WTC11 (cell line): ENCODE measurements at regions not wholly inside any gene's neighbourhood (a gene's known extent, or its start where the extent isn't known, plus 50 kb on each side); places are given as distances from the start of the nearest gene placed in this dataset.

ENCODE experiments used
- CBFB ChIP-seq: sonication (generic); formaldehyde crosslinking; IDR thresholded peaks from 2 replicates; pipeline ENCODE4 v1.8.1; 2022; ENCODE audit warnings: mild to moderate bottlenecking, low read depth, missing genetic modification reagents
- CTCF ChIP-seq: fragments of 200-600 bp; IDR thresholded peaks from 2 replicates; pipeline ENCODE4 v1.8.0; 2022; ENCODE audit warnings: antibody characterized with exemption
- FOXJ3 ChIP-seq: sonication (generic); formaldehyde crosslinking; IDR thresholded peaks from 2 replicates; pipeline ENCODE4 v1.9.0; 2021; ENCODE audit warnings: missing genetic modification reagents, mild to moderate bottlenecking, borderline replicate concordance
- HMGXB4 ChIP-seq: sonication (generic); formaldehyde crosslinking; IDR thresholded peaks from 2 replicates; pipeline ENCODE4 v1.8.1; 2023; ENCODE audit warnings: mild to moderate bottlenecking, moderate library complexity, missing genetic modification reagents
- MAX ChIP-seq: sonication (generic); formaldehyde crosslinking; IDR thresholded peaks from 2 replicates; pipeline ENCODE4 v1.8.0; 2022; ENCODE audit warnings: mild to moderate bottlenecking, missing genetic modification reagents
- NFYB ChIP-seq: sonication (generic); formaldehyde crosslinking; conservative IDR thresholded peaks from 2 replicates; pipeline ENCODE4 v1.8.0; 2022; ENCODE audit warnings: low read depth, missing genetic modification reagents
- SP1 ChIP-seq: sonication (generic); formaldehyde crosslinking; conservative IDR thresholded peaks from 2 replicates; pipeline ENCODE4 v1.8.1; 2022; ENCODE audit warnings: missing genetic modification reagents
- ZBTB21 ChIP-seq: sonication (generic); formaldehyde crosslinking; IDR thresholded peaks from 2 replicates; pipeline ENCODE4 v1.8.1; 2023; ENCODE audit warnings: mild to moderate bottlenecking, missing genetic modification reagents, borderline replicate concordance
- ZNF138 ChIP-seq: sonication (generic); formaldehyde crosslinking; conservative IDR thresholded peaks from 2 replicates; pipeline ENCODE4 v1.8.1; 2022; ENCODE audit warnings: mild to moderate bottlenecking, moderate library complexity, missing genetic modification reagents
- ZNF219 ChIP-seq: sonication (generic); formaldehyde crosslinking; IDR thresholded peaks from 2 replicates; pipeline ENCODE4 v1.8.0; 2023; ENCODE audit warnings: missing genetic modification reagents, mild to moderate bottlenecking, borderline replicate concordance
- ZSCAN18 ChIP-seq: fragments of 250-450 bp; sonication (Bioruptor Pico); IDR thresholded peaks from 2 replicates; pipeline ENCODE4 v2.1.2; 2022; ENCODE audit warnings: mild to moderate bottlenecking, moderate library complexity

GRCh38 chr1:17926906-17927305 lies 171.8 kb downstream of the ACTL8 start:
- TF ChIP-seq CTCF: no peak
- TF ChIP-seq FOXJ3 (CRISPR knock-in tag): no peak
- no peak for TF ChIP-seq HMGXB4 (CRISPR knock-in tag)
- no peak for TF ChIP-seq ZNF219 (CRISPR knock-in tag)
- TF ChIP-seq SP1 (CRISPR knock-in tag): no peak
- no peak for TF ChIP-seq ZSCAN18 (CRISPR knock-in tag)
- no peak for TF ChIP-seq ZNF138 (CRISPR knock-in tag)
- TF ChIP-seq ZBTB21 (CRISPR knock-in tag): no peak
- TF ChIP-seq CBFB (CRISPR knock-in tag): no peak
- TF ChIP-seq MAX (CRISPR knock-in tag): no peak
- no peak for TF ChIP-seq NFYB (CRISPR knock-in tag)
